ENCODE measurements at regions not wholly inside any gene's neighbourhood (a gene's known extent, or its start where the extent isn't known, plus 50 kb on each side); places are given as distances from the start of the nearest gene placed in this dataset.

GRCh38 chr1:194333240-194333639 lies 1146.8 kb upstream of the B3GALT2 start:
- no peak for DNase-seq (ENCODE audit: insufficient read length, low spot score)
- no peak for FAIRE-seq

GRCh38 chr1:194331758-194332157 lies 1145.3 kb upstream of the B3GALT2 start:
- no peak for FAIRE-seq
- DNase-seq (ENCODE audit: insufficient read length, low spot score), result no peak

DNA sequence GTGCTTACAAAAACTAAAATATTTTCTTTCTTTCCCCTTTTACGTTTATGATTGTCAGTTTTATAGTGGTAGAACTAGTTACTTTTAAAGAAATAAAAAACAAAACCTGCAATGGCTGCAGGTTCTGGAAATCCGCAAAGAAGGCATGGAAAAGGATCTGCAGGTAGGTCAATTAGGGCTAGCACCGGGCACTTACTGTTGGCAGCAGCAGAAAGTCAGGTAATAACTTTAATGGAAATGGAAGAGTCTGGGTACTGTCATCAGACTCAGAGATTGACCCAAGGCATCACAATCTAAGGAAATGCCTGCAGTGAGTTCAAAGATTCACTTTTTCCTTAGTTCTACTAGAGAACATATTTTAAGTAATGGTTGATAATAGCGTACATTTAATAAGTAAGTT lies 1136.3 kb upstream of the B3GALT2 start:
- no peak for FAIRE-seq

GRCh38 chr1:194318790-194319280 lies 1132.4 kb upstream of the B3GALT2 start:
- FAIRE-seq, result no peak
- no peak for DNase-seq (ENCODE audit: insufficient read length, low spot score)

More for the DNA sequence above, 1136.3 kb upstream of the B3GALT2 start:
- DNase-seq (ENCODE audit: insufficient read length, low spot score), result no peak

DNA sequence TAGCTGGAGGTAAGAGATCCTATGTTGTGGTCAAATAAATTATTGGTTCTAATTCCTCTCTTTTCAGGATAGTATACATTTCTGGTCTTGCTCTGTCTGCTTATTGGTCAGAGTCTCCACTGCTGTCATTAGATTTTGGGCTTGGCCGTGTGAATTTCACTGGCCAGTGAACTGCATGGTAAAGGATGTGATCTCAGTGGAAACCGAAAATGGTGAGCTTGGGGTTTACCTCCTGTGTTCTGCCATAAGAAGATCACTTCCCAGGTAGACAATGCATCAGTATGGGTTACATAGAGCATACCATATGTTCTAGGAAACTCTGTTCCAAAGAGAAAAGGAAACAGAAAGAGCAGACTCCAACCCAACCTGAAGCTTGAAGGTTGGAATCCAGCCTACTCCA lies 1123.3 kb upstream of the B3GALT2 start:
- DNase-seq (ENCODE audit: insufficient read length, low spot score) (no peak), FAIRE-seq (no peak)

DNA sequence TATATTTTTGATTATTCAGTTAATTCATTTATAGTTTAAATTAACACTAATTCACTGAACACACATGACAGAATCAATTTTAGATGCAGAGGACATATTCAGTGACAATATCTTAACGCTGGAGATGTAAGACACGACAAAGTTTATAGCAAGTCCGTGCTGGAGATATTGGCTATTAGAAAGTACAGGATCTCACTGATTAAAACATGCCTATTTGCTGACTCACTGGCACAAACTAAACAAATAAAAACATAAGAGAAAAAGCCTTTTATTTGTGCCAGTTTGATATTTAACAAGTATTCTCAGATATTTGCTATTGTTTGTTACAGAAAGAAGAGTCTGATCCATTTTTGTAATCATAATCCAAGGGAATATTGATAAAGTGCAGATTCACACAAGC lies 1122.9 kb upstream of the B3GALT2 start:
- DNase-seq (ENCODE audit: insufficient read length, low spot score) (no peak), FAIRE-seq (no peak)

DNA sequence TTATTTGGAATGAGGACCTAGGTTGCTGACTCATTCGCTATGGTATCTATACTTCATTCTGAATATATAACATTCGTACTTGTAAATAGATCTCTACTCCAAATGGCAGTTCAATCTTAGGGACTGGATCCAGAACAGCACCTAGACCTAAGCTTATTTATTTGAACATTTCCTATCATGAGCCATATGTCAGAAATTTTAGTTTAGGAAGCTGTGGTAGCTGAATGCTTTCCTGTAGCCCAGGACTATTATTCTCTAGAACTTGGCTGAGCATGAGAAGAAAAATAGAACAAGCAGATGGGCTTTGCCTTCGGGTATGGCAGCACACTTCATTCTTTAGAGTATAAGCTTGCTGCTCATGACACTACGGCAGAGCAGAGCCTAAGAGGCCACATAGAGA lies 1114.4 kb upstream of the B3GALT2 start:
- FAIRE-seq, result no peak
- no peak for DNase-seq (ENCODE audit: insufficient read length, low spot score)

GRCh38 chr1:194300340-194300739 lies 1113.9 kb upstream of the B3GALT2 start:
- FAIRE-seq (no peak), DNase-seq (ENCODE audit: insufficient read length, low spot score) (no peak)

GRCh38 chr1:194298007-194298598 lies 1111.7 kb upstream of the B3GALT2 start:
- DNase-seq (ENCODE audit: insufficient read length, low spot score), result no peak
- FAIRE-seq, result no peak

GRCh38 chr1:194297094-194297493 lies 1110.7 kb upstream of the B3GALT2 start:
- no peak for FAIRE-seq

GRCh38 chr1:194296201-194296600 lies 1109.8 kb upstream of the B3GALT2 start:
- no peak for DNase-seq (ENCODE audit: insufficient read length, low spot score)

More at GRCh38 chr1:194297094-194297493, 1110.7 kb upstream of the B3GALT2 start:
- DNase-seq (ENCODE audit: insufficient read length, low spot score), result no peak

DNA sequence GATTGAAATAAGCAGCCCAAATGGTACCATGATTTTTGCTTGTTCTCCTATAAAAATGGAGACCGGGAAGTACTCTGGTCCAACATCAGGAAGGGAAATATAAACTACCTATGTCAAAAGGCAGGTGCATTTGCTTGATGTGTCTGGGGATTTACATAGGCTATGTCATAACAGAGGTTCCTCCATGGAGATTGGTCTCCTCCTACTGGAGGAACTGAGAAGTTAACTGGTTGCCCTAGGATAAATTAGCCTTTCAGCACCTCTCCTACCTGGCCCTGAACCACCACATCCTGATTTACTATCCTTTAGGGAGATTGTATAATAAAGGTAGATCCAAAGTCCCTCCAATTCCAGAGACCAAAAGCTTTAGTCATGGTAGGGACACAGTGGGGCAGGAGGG lies 1109.3 kb upstream of the B3GALT2 start:
- DNase-seq (ENCODE audit: insufficient read length, low spot score) (peak; percentile 14), FAIRE-seq (no peak)

More at GRCh38 chr1:194296201-194296600, 1109.8 kb upstream of the B3GALT2 start:
- FAIRE-seq, result no peak

- no peak for DNase-seq (ENCODE audit: insufficient read length, low spot score)
- FAIRE-seq, result peak; percentile 57
These were observed 1107.5 kb upstream of the B3GALT2 start for GRCh38 chr1:194293851-194294405.

- DNase-seq (ENCODE audit: insufficient read length, low spot score) (no peak), FAIRE-seq (no peak)
These were observed 1106.6 kb upstream of the B3GALT2 start for GRCh38 chr1:194292966-194293365.

DNA sequence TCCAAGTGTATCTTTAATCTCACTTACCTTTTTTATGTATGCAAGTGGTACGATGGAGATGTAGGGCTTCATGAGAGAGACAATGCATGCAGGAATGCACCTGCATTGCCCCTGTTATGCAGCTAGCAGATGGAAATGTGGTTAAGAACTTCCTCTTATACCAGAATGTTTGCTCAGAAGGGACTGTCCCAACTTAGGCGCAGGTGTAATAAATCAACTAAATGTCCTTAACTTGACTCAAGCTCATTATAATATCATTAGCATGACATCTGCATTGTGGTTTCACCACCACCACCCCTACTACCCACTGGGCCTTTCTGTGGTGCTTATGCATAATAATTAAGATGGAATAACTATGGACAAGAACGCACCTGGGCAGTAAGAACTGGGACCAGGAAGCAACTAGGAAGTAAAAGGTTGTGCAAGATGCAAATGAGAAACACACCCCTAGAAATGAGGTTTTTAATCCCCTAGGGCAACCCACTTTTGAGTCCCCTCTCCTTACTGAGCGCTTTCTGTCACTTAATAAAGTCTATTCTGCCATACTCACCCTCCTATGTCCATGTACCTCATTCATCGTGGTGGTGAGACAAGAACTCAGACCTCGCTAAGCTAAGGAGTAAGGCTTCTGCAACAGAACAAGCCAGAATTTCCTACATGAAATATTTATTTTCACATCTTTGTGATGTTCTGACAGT lies 1103.3 kb upstream of the B3GALT2 start:
- no peak for FAIRE-seq
- DNase-seq (ENCODE audit: insufficient read length, low spot score), result no peak

DNA sequence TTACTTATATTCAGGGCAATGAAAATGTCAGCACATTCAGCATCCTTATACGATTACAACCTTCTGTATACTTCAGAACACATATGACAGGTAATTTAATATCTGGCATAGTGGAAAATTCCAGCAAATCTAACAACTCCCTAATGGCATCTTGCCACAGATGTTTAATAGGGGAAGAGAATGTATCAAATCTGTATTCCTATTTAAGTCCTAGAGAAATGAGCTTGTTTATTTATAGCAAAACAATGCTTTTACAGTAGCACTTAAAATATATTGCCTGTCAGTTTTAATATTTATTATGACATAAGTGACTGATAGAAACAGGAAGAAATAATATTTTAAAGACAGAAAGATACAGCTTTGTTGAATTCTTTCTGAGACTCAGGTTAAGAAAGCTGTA lies 1101.8 kb upstream of the B3GALT2 start:
- no peak for FAIRE-seq
- no peak for DNase-seq (ENCODE audit: insufficient read length, low spot score)

- no peak for DNase-seq (ENCODE audit: insufficient read length, low spot score)
- no peak for FAIRE-seq
These were observed 1095.0 kb upstream of the B3GALT2 start for GRCh38 chr1:194281376-194281775.

- FAIRE-seq, result no peak
These were observed 1094.0 kb upstream of the B3GALT2 start for GRCh38 chr1:194280463-194280862.

DNA sequence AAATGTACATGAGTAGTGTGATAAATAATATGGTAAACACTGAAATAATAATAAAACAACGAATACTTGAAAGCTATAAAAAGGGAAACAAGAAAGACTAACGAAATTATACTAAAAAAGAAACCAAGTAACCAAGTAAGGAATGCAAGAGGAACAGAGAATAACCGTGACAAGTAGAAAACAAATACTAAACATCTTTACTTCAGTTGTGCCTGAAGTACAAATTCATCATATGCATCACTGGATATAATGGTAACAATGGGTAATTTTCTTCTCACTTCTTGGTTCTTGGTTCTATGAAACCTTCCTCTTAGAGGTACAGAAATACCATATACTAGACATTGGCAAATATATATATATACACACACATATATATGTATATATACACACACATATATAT lies 1093.6 kb upstream of the B3GALT2 start:
- FAIRE-seq, result no peak
- DNase-seq (ENCODE audit: insufficient read length, low spot score), result no peak

More at GRCh38 chr1:194280463-194280862, 1094.0 kb upstream of the B3GALT2 start:
- no peak for DNase-seq (ENCODE audit: insufficient read length, low spot score)

DNA sequence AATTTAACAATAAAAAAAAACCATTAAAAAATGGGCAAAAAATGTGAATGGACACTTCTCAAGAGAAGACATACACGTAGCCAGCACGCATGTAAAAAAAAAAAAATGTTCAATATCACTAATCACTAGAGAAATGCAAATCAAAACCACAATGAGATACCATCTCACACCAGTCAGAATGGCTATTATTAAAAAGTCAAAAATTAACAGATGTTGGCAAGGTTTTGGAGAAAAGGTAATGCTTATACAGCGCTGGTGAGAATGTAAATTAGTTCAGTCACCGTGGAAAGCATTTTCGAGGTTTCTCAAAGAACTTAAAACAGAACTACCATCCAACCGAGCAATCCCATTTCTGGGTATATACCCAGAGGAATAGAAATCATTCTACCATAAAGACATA lies 1091.5 kb upstream of the B3GALT2 start:
- DNase-seq (ENCODE audit: insufficient read length, low spot score) (no peak), FAIRE-seq (no peak)

DNA sequence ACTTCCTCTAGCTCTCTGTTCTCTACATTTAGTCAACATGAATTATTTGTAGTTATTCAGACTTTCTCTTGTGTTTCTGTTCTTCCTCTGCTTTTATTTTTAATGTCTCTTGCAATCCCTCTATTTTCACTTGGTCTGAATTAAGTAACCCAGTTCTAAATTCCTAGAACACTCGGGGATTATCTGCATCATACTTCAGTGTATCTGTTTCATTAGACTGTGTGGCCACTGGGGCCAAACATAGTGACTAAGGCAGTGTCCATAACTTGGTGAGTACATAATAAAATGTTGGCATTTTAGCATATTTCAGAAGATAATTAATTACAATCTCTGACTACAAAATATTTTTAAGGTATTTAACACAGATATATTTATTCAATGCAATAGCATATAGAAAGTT lies 1087.2 kb upstream of the B3GALT2 start:
- FAIRE-seq (no peak), DNase-seq (ENCODE audit: insufficient read length, low spot score) (no peak)

DNA sequence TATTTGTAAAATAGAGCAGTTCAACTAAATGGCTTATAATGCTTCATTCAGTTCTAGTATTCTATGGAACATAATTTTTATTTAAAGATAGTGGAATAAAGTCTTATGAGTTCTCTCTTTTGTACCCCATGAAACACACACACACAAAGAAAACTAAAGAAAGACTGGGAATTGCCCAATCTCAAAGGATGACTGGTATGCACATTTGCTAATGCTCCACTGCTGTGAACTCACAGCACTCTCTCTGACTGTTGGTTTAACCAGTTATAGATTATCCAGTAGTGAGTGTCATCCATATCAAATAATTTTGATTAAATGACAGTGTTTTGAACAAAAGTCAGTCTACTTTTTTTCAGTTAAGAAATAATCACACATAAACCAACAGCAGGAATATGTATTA lies 1082.4 kb upstream of the B3GALT2 start:
- DNase-seq (ENCODE audit: insufficient read length, low spot score), result no peak
- no peak for FAIRE-seq

All from HTR-8/SVneo (cell line).